ENCODE measurements at regions not wholly inside any gene's neighbourhood (a gene's known extent, or its start where the extent isn't known, plus 50 kb on each side); places are given as distances from the start of the nearest gene placed in this dataset.
"Not testable (repeated sequence)": the region's sequence is repeated elsewhere in the genome, so short reads cannot be mapped to it uniquely, and the experiment has no call there.

- DNase-seq: no peak
These were observed 120.6 kb downstream of the DIRAS2 start for GRCh38 chr9:90521811-90522570.

GRCh38 chr9:90523958-90524357 lies 118.7 kb downstream of the DIRAS2 start:
- no peak for DNase-seq

GRCh38 chr9:90526386-90526785 lies 116.2 kb downstream of the DIRAS2 start:
- DNase-seq: no peak

GRCh38 chr9:90536094-90536493 lies 106.5 kb downstream of the DIRAS2 start:
- not testable (repeated sequence) for DNase-seq

- no peak for DNase-seq
These were observed 104.1 kb downstream of the DIRAS2 start for GRCh38 chr9:90538566-90538965.

GRCh38 chr9:90539286-90539685 lies 103.3 kb downstream of the DIRAS2 start:
- DNase-seq: no peak

GRCh38 chr9:90540734-90541133 lies 101.9 kb downstream of the DIRAS2 start:
- no peak for DNase-seq

GRCh38 chr9:90544488-90544887 lies 98.1 kb downstream of the DIRAS2 start:
- no peak for DNase-seq

GRCh38 chr9:90546200-90546599 lies 96.4 kb downstream of the DIRAS2 start:
- DNase-seq: no peak

GRCh38 chr9:90547896-90548295 lies 94.7 kb downstream of the DIRAS2 start:
- DNase-seq: no peak

GRCh38 chr9:90552317-90552716 lies 90.3 kb downstream of the DIRAS2 start:
- DNase-seq: no peak

GRCh38 chr9:90555351-90556057 lies 87.1 kb downstream of the DIRAS2 start:
- DNase-seq: no peak

GRCh38 chr9:90556897-90557675 lies 85.5 kb downstream of the DIRAS2 start:
- DNase-seq: no peak

GRCh38 chr9:90559075-90560073 lies 83.2 kb downstream of the DIRAS2 start:
- DNase-seq: no peak
